Esophagus muscularis mucosa (tissue), 2 donors: ENCODE measurements at regions not wholly inside any gene's neighbourhood (a gene's known extent, or its start where the extent isn't known, plus 50 kb on each side); places are given as distances from the start of the nearest gene placed in this dataset.

Source experiments
- EP300 ChIP-seq: sonication (generic); formaldehyde crosslinking; IDR thresholded peaks from one replicate; pipeline ENCODE4 v1.6.1; 2017; ENCODE audit warnings: antibody characterized with exemption
- POLR2A ChIP-seq: fragments of 450-650 bp; IDR thresholded peaks from one replicate; pipeline ENCODE4 v1.6.1; 2017; ENCODE audit warnings: antibody characterized with exemption, moderate library complexity, mild to moderate bottlenecking, low read depth

DNA sequence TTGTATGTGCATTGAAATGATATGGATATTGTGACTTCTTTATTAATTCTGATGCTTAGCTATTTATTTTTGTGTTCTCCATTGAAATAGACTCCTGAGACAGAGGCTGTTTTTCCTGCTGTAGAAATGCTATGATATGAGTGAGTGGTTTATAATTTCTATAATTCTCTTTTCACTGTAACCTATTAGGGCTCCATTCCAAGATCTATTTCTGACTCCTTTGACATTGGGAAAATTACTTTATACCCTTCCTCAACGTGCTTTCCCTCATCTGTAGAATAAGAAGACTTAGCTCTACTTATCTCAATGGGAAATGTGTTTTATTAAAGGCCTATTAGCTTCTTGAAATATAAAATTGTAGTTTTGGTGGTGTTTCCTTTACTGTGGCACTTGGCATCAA lies 144.5 kb upstream of the RPRM start:
- TF ChIP-seq EP300 (no peak), POLR2A (no peak)
